Psoas muscle (tissue), 7 donors: ENCODE measurements at regions not wholly inside any gene's neighbourhood (a gene's known extent, or its start where the extent isn't known, plus 50 kb on each side); places are given as distances from the start of the nearest gene placed in this dataset.

Experiments
- ATAC-seq, 4 donors: fragments of 200-7000 bp; cut with Tn5 transposase; one replicate each; pipeline ENCODE4 v1.9.1; 2020; ENCODE audit warnings: moderate library complexity in 3 of 4, mild to moderate bottlenecking in 2 of 4
- DNase-seq, 2 donors: peaks; one replicate each; pipeline ENCODE4 v3.0.0-alpha.2; 2020
- H3K27ac ChIP-seq: fragments of 200-600 bp; one replicate; pipeline ENCODE4 v1.8.0; 2022
- H3K27me3 ChIP-seq, 3 donors: fragments of 200-600 bp in 1 of 3; one replicate each; pipeline versions ENCODE4 v1.6.1 to v1.8.0; 2013 to 2022; ENCODE audit warnings: low read length in 2 of 3, mild to moderate bottlenecking in 2 of 3, moderate library complexity in 1 of 3; ENCODE audit not compliant: insufficient read depth in 3 of 3
- H3K36me3 ChIP-seq, 2 donors: fragments of 200-600 bp in 1 of 2; one replicate each; pipeline versions ENCODE4 v1.6.1 to v1.8.0; 2013 to 2022; ENCODE audit warnings: low read depth in 1 of 2, mild to moderate bottlenecking in 1 of 2, moderate library complexity in 1 of 2; ENCODE audit not compliant: insufficient read depth in 1 of 2
- H3K4me1 ChIP-seq: fragments of 200-600 bp; one replicate; pipeline ENCODE4 v1.8.0; 2022
- H3K4me3 ChIP-seq: fragments of 200-600 bp; one replicate; pipeline ENCODE4 v1.8.0; 2022; ENCODE audit warnings: mild to moderate bottlenecking
- H3K9me3 ChIP-seq: fragments of 200-600 bp; one replicate; pipeline ENCODE4 v1.8.0; 2022
- CTCF ChIP-seq: fragments of 200-600 bp; IDR thresholded peaks from one replicate; pipeline ENCODE4 v1.8.0; 2022; ENCODE audit warnings: antibody characterized with exemption
- WGBS, 3 donors: extraction: QIAGEN DNeasy Blood & Tissue Kit; methylation state at CpG; one replicate each; pipeline versions ENCODE4 v1.1.6 to v1.1.7; 2013; 5-methylcytosine and 5-hydroxymethylcytosine counted together
- intact Hi-C, 2 donors: fragments of 100-400 bp; cut with DNase I; formaldehyde crosslinking; loops; one replicate each; pipeline versions ENCODE4 v1.11.0 to v1.14.2; 2022
- donor health status: healthy with polysubstance abuse.
- donor health status: DM: no; HTN: no; CAD: no; lungs with moderate emphysema.
- donor health status: Bipolar disorder and iron deficiency.
- donor health status: healthy.
- donor health status: DM: yes; HTN: yes; CAD: no.
- donor health status: DM: no; HTN: no; CAD: no.
- donor health status: DM: yes; HTN: yes; CAD: no.

GRCh38 chr6:145415616-145416015, 319.7 kb downstream of the EPM2A start:
- no peak overlapping the region for H3K4me3 ChIP-seq
- no peaks in the 10 kb centered on the region for H3K4me1 ChIP-seq
- ATAC-seq, result no peak
- 68 to 76% (median 69%) methylated on average over 2 of the region's 2 CpGs for WGBS, 3 donors
- no peaks in the 10 kb centered on the region for H3K36me3 ChIP-seq
- intact Hi-C loops, result no loop called here
- no peak for TF ChIP-seq CTCF
- no peak overlapping the region for H3K27ac ChIP-seq
- no peaks in the 10 kb centered on the region for H3K9me3 ChIP-seq
- no peaks in the 10 kb centered on the region for H3K27me3 ChIP-seq
- no peak for DNase-seq

GRCh38 chr6:145420599-145420998, 314.7 kb downstream of the EPM2A start:
- no peaks in the 10 kb centered on the region for H3K9me3 ChIP-seq
- no peak overlapping the region for H3K4me3 ChIP-seq
- H3K36me3 ChIP-seq, result no peaks in the 10 kb centered on the region
- intact Hi-C loops, result no loop called here
- no peak for ATAC-seq
- WGBS, 3 donors, result 73 to 79% (median 78%) methylated on average over 1 of the region's 1 CpG
- H3K4me1 ChIP-seq, result no peaks in the 10 kb centered on the region
- no peaks in the 10 kb centered on the region for H3K27me3 ChIP-seq
- DNase-seq, result no peak
- no peak for TF ChIP-seq CTCF
- no peak overlapping the region for H3K27ac ChIP-seq

- 72 to 74% (median 74%) methylated on average over 3 of the region's 3 CpGs for WGBS, 3 donors
- no peak for TF ChIP-seq CTCF
- H3K27me3 ChIP-seq, result no peaks in the 10 kb centered on the region
- no peaks in the 10 kb centered on the region for H3K4me1 ChIP-seq
- ATAC-seq, result no peak
- H3K4me3 ChIP-seq, result no peak overlapping the region
- no peaks in the 10 kb centered on the region for H3K9me3 ChIP-seq
- intact Hi-C loops, result no loop called here
- H3K36me3 ChIP-seq, result no peaks in the 10 kb centered on the region
- no peak for DNase-seq
- no peak overlapping the region for H3K27ac ChIP-seq
Observed at GRCh38 chr6:145423936-145424335, 311.4 kb downstream of the EPM2A start.

GRCh38 chr6:145427232-145427631, 308.1 kb downstream of the EPM2A start:
- H3K27ac ChIP-seq, result no peak overlapping the region
- no peaks in the 10 kb centered on the region for H3K36me3 ChIP-seq
- no peaks in the 10 kb centered on the region for H3K27me3 ChIP-seq
- ATAC-seq (no peak), DNase-seq (no peak)
- no peaks in the 10 kb centered on the region for H3K9me3 ChIP-seq
- H3K4me1 ChIP-seq, result no peaks in the 10 kb centered on the region
- 83 to 88% (median 83%) methylated on average over 4 of the region's 4 CpGs for WGBS, 3 donors
- intact Hi-C loops, result no loop called here
- no peak overlapping the region for H3K4me3 ChIP-seq
- TF ChIP-seq CTCF, result no peak

GRCh38 chr6:145428706-145429105, 306.6 kb downstream of the EPM2A start:
- DNase-seq (no peak), ATAC-seq (no peak)
- intact Hi-C loops, result no loop called here
- TF ChIP-seq CTCF, result no peak
- Histone ChIP-seq H3K4me3 (no peak overlapping the region), H3K4me1 (no peaks in the 10 kb centered on the region), H3K9me3 (no peaks in the 10 kb centered on the region), H3K27ac (no peak overlapping the region), H3K36me3 (no peaks in the 10 kb centered on the region), H3K27me3 (no peaks in the 10 kb centered on the region)
- 51 to 57% (median 56%) methylated on average over 6 of the region's 6 CpGs for WGBS, 3 donors
